WTC11 (cell line): ENCODE measurements at regions not wholly inside any gene's neighbourhood (a gene's known extent, or its start where the extent isn't known, plus 50 kb on each side); places are given as distances from the start of the nearest gene placed in this dataset.

Experiments used
- NFYB ChIP-seq: sonication (generic); formaldehyde crosslinking; conservative IDR thresholded peaks from 2 replicates; pipeline ENCODE4 v1.8.0; 2022; ENCODE audit warnings: low read depth, missing genetic modification reagents
- SMAD4 ChIP-seq: sonication (generic); formaldehyde crosslinking; IDR thresholded peaks from 2 replicates; pipeline ENCODE4 v1.8.0; 2022; ENCODE audit warnings: mild to moderate bottlenecking, missing genetic modification reagents
- TP53 ChIP-seq: sonication (generic); formaldehyde crosslinking; IDR thresholded peaks from 2 replicates; pipeline ENCODE4 v1.8.1; 2023; ENCODE audit warnings: mild to moderate bottlenecking, missing genetic modification reagents
- TF ChIP-seq, protein P1 (sequence below): sonication (generic); formaldehyde crosslinking; IDR thresholded peaks from 2 replicates; pipeline ENCODE4 v1.8.0; 2022; ENCODE audit warnings: mild to moderate bottlenecking, missing genetic modification reagents
- TF ChIP-seq, protein P2 (sequence below): sonication (generic); formaldehyde crosslinking; IDR thresholded peaks from 2 replicates; pipeline ENCODE4 v1.8.1; 2023; ENCODE audit warnings: mild to moderate bottlenecking, moderate library complexity, missing genetic modification reagents
- TF ChIP-seq, protein P3 (sequence below): fragments of 200-600 bp; IDR thresholded peaks from 2 replicates; pipeline ENCODE4 v1.8.0; 2022; ENCODE audit warnings: antibody characterized with exemption

DNA sequence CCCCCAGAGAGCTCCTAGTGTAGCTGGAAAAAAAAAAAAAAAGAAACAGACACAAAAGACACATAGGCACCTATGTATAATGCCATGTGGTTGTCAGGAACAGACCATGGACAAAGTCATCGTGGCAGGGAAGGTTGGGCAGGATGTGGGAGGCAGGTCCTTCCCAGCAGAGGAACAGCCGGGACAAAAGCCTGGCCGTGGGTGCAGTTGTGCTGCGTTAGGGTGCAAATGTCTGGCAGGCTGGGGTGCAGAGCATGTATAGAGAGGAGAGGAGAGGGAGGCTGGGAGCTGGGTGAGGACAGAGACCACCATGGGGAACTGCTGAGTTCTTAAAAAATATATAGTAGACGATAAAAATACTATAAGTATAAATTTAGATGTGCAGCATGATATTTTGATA is 125.7 kb upstream of the C1orf174 start:
- no peak for TF ChIP-seq TP53 (CRISPR knock-in tag)
- TF ChIP-seq, protein P1, sequence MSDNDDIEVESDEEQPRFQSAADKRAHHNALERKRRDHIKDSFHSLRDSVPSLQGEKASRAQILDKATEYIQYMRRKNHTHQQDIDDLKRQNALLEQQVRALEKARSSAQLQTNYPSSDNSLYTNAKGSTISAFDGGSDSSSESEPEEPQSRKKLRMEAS (CRISPR knock-in tag): no peak
- no peak for TF ChIP-seq SMAD4 (CRISPR knock-in tag)
- TF ChIP-seq, protein P2, sequence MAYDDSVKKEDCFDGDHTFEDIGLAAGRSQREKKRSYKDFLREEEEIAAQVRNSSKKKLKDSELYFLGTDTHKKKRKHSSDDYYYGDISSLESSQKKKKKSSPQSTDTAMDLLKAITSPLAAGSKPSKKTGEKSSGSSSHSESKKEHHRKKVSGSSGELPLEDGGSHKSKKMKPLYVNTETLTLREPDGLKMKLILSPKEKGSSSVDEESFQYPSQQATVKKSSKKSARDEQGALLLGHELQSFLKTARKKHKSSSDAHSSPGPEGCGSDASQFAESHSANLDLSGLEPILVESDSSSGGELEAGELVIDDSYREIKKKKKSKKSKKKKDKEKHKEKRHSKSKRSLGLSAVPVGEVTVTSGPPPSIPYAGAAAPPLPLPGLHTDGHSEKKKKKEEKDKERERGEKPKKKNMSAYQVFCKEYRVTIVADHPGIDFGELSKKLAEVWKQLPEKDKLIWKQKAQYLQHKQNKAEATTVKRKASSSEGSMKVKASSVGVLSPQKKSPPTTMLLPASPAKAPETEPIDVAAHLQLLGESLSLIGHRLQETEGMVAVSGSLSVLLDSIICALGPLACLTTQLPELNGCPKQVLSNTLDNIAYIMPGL: no peak
- no peak for TF ChIP-seq NFYB (CRISPR knock-in tag)
- TF ChIP-seq, protein P3, sequence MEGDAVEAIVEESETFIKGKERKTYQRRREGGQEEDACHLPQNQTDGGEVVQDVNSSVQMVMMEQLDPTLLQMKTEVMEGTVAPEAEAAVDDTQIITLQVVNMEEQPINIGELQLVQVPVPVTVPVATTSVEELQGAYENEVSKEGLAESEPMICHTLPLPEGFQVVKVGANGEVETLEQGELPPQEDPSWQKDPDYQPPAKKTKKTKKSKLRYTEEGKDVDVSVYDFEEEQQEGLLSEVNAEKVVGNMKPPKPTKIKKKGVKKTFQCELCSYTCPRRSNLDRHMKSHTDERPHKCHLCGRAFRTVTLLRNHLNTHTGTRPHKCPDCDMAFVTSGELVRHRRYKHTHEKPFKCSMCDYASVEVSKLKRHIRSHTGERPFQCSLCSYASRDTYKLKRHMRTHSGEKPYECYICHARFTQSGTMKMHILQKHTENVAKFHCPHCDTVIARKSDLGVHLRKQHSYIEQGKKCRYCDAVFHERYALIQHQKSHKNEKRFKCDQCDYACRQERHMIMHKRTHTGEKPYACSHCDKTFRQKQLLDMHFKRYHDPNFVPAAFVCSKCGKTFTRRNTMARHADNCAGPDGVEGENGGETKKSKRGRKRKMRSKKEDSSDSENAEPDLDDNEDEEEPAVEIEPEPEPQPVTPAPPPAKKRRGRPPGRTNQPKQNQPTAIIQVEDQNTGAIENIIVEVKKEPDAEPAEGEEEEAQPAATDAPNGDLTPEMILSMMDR: no peak
